Neural progenitor cell (in vitro differentiated cells): ENCODE measurements at regions not wholly inside any gene's neighbourhood (a gene's known extent, or its start where the extent isn't known, plus 50 kb on each side); places are given as distances from the start of the nearest gene placed in this dataset.

Source experiments
- DNase-seq: peaks from one replicate; pipeline ENCODE4 v3.0.0-alpha.2; 2016; ENCODE audit warnings: low spot score
- H2AFZ ChIP-seq: fragments of 200-600 bp; sonication (generic); replicated peaks from 2 replicates; pipeline ENCODE4 v1.6.1; 2016; ENCODE audit warnings: antibody characterized with exemption
- H3F3A ChIP-seq: fragments of 200-600 bp; sonication (generic); 2 replicates; pipeline ENCODE4 v1.6.1; 2016; ENCODE audit warnings: antibody characterized with exemption, low read depth
- H3K27ac ChIP-seq: fragments of 200-600 bp; sonication (generic); 2 replicates; pipeline ENCODE4 v1.5.1; 2016; ENCODE audit warnings: mild to moderate bottlenecking
- H3K27me3 ChIP-seq: fragments of 200-600 bp; sonication (generic); 2 replicates; pipeline ENCODE4 v1.6.1; 2016; ENCODE audit warnings: mild to moderate bottlenecking, moderate library complexity
- H3K36me3 ChIP-seq: fragments of 200-600 bp; sonication (generic); 2 replicates; pipeline ENCODE4 v1.5.1; 2016
- H3K4me1 ChIP-seq: fragments of 200-600 bp; sonication (generic); 2 replicates; pipeline ENCODE4 v1.6.1; 2016; ENCODE audit warnings: mixed run types
- H3K4me2 ChIP-seq: fragments of 200-600 bp; sonication (generic); 2 replicates; pipeline ENCODE4 v1.6.1; 2016
- H3K4me3 ChIP-seq: fragments of 200-600 bp; sonication (generic); 2 replicates; pipeline ENCODE4 v1.5.1; 2016
- H3K79me2 ChIP-seq: fragments of 200-600 bp; sonication (generic); 2 replicates; pipeline ENCODE4 v1.6.1; 2016; ENCODE audit warnings: low read depth
- H3K9ac ChIP-seq: fragments of 200-600 bp; sonication (generic); 2 replicates; pipeline ENCODE4 v1.6.1; 2016
- H3K9me3 ChIP-seq: fragments of 200-600 bp; sonication (generic); 2 replicates; pipeline ENCODE4 v1.5.1; 2016; ENCODE audit warnings: low read depth
- H4K20me1 ChIP-seq: fragments of 200-600 bp; sonication (generic); 2 replicates; pipeline ENCODE4 v1.6.1; 2016; ENCODE audit warnings: low read depth
- H3K27ac Mint-ChIP-seq: 3 replicates; pipeline ENCODE4 v1.8.0; 2021; ENCODE audit warnings: mixed read lengths
- H3K27me3 Mint-ChIP-seq: 2 replicates; pipeline ENCODE4 v1.8.0; 2022; ENCODE audit warnings: low read depth, mild to moderate bottlenecking, inconsistent platforms, moderate library complexity, mixed read lengths; ENCODE audit not compliant: insufficient read depth
- H3K36me3 Mint-ChIP-seq: 3 replicates; pipeline ENCODE4 v1.8.0; 2021; ENCODE audit warnings: mixed read lengths
- H3K4me1 Mint-ChIP-seq: 3 replicates; pipeline ENCODE4 v1.8.0; 2021; ENCODE audit warnings: mixed read lengths
- H3K4me3 Mint-ChIP-seq: 3 replicates; pipeline ENCODE4 v1.8.0; 2021; ENCODE audit warnings: mild to moderate bottlenecking, moderate library complexity, mixed read lengths
- H3K9me3 Mint-ChIP-seq: 3 replicates; pipeline ENCODE4 v1.8.0; 2020; ENCODE audit warnings: mixed read lengths
- EZH2 ChIP-seq: fragments of 200-600 bp; sonication (generic); IDR thresholded peaks from 2 replicates; pipeline ENCODE4 v1.6.1; 2017; ENCODE audit warnings: antibody characterized with exemption, mild to moderate bottlenecking, moderate library complexity
- EZH2phosphoT487 ChIP-seq: fragments of 200-600 bp; sonication (generic); IDR thresholded peaks from 2 replicates; pipeline ENCODE4 v1.6.1; 2017; ENCODE audit warnings: antibody characterized with exemption
- TF ChIP-seq, protein P1 (sequence below): fragments of 200-600 bp; sonication (generic); IDR thresholded peaks from 2 replicates; pipeline ENCODE4 v1.5.1; 2017; ENCODE audit warnings: antibody characterized with exemption, mild to moderate bottlenecking

DNA sequence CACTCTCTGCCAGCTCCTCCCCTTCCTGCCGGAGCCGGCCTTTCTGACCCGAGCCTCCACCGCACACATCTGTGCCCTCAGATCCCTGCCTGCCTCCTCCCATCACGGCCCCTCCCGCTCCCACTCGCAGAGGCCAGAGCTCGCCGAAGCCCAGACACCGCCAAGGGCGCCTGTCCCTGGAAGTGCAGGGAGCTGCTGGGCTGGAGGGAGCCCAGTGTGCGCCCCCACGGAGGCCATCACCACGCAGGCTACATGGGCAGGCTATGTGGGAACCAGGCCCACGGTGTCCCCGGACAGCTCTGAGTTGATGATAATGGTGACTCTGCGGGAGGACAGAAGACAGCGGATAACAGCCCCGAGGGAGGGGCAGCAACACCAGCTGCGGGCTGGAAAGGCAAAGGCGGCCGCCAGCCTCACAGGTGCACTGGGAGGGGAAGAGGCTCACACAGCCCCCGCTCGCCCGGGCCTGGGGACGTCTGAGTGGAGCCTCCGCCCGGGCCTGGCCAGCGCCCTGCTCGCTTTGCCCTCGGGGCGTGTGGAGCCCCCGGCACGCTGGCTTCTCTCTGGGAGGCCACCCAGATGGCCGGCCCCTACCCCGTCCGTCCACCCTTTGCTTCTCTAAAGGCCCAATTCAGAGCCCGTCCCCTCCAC is 154.9 kb downstream of the DLL1 start:
- H3K27ac Mint-ChIP-seq, result no peak overlapping the region
- H3K9me3 ChIP-seq, result no peaks in the 10 kb centered on the region
- peaks cover 7% of the 10 kb centered on the region for H3K4me1 ChIP-seq
- no peak overlapping the region for H3K27ac ChIP-seq
- no peaks in the 10 kb centered on the region for H3K79me2 ChIP-seq
- H3K27me3 ChIP-seq, result no peaks in the 10 kb centered on the region
- H3K4me3 Mint-ChIP-seq, result no peak overlapping the region
- no peak overlapping the region for H3K4me2 ChIP-seq
- H3K9me3 Mint-ChIP-seq, result peaks cover 21% of the 10 kb centered on the region
- H3K36me3 Mint-ChIP-seq, result peaks cover 2% of the 10 kb centered on the region
- H3F3A ChIP-seq, result no peaks in the 10 kb centered on the region
- peaks cover 13% of the 10 kb centered on the region for H3K4me1 Mint-ChIP-seq
- H4K20me1 ChIP-seq, result no peaks in the 10 kb centered on the region
- TF ChIP-seq, protein P1, sequence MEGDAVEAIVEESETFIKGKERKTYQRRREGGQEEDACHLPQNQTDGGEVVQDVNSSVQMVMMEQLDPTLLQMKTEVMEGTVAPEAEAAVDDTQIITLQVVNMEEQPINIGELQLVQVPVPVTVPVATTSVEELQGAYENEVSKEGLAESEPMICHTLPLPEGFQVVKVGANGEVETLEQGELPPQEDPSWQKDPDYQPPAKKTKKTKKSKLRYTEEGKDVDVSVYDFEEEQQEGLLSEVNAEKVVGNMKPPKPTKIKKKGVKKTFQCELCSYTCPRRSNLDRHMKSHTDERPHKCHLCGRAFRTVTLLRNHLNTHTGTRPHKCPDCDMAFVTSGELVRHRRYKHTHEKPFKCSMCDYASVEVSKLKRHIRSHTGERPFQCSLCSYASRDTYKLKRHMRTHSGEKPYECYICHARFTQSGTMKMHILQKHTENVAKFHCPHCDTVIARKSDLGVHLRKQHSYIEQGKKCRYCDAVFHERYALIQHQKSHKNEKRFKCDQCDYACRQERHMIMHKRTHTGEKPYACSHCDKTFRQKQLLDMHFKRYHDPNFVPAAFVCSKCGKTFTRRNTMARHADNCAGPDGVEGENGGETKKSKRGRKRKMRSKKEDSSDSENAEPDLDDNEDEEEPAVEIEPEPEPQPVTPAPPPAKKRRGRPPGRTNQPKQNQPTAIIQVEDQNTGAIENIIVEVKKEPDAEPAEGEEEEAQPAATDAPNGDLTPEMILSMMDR, result no peak
- TF ChIP-seq EZH2, result no peak
- no peak for TF ChIP-seq EZH2phosphoT487
- H3K9ac ChIP-seq, result no peak overlapping the region
- peaks cover 14% of the 10 kb centered on the region for H3K27me3 Mint-ChIP-seq
- H3K4me3 ChIP-seq, result no peak overlapping the region
- no peaks in the 10 kb centered on the region for H3K36me3 ChIP-seq
- DNase-seq, result no peak
- H2AFZ ChIP-seq, result no peak overlapping the region

DNA sequence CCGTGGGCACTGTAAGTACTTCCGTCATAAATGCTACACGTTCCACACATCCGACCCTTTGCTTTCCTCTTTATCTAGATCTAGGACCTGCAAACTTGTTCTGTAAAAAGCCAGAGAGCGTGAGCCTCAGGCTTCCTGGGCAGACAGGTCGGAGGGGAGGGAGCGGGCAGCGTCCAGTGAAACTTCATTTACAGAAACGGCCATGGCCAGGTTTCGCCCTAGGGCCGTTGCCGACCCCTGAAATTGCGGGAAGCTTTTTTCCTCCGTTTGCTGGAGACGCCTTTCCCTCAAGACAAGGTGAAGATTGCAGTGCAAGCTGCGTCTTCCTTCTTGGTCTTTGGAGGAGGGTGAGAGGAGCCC is 155.4 kb downstream of the DLL1 start:
- H3K9me3 ChIP-seq, result no peaks in the 10 kb centered on the region
- no peaks in the 10 kb centered on the region for H3K79me2 ChIP-seq
- H3K4me3 Mint-ChIP-seq, result peak overlapping the region; percentile 46
- peaks cover 21% of the 10 kb centered on the region for H3K9me3 Mint-ChIP-seq
- no peak overlapping the region for H3K27ac ChIP-seq
- no peaks in the 10 kb centered on the region for H3F3A ChIP-seq
- no peaks in the 10 kb centered on the region for H3K36me3 ChIP-seq
- peaks cover 13% of the 10 kb centered on the region for H3K4me1 Mint-ChIP-seq
- TF ChIP-seq, protein P1, result no peak
- TF ChIP-seq EZH2 (no peak), EZH2phosphoT487 (no peak)
- H3K27me3 ChIP-seq, result no peaks in the 10 kb centered on the region
- H4K20me1 ChIP-seq, result no peaks in the 10 kb centered on the region
- H3K4me2 ChIP-seq, result no peak overlapping the region
- no peak overlapping the region for H3K9ac ChIP-seq
- H3K27me3 Mint-ChIP-seq, result peaks cover 13% of the 10 kb centered on the region
- H3K4me3 ChIP-seq, result no peak overlapping the region
- no peak overlapping the region for H2AFZ ChIP-seq
- H3K4me1 ChIP-seq, result peaks cover 7% of the 10 kb centered on the region
- H3K36me3 Mint-ChIP-seq, result peaks cover 2% of the 10 kb centered on the region
- no peak for DNase-seq
- peak overlapping the region; percentile 50 for H3K27ac Mint-ChIP-seq

DNA sequence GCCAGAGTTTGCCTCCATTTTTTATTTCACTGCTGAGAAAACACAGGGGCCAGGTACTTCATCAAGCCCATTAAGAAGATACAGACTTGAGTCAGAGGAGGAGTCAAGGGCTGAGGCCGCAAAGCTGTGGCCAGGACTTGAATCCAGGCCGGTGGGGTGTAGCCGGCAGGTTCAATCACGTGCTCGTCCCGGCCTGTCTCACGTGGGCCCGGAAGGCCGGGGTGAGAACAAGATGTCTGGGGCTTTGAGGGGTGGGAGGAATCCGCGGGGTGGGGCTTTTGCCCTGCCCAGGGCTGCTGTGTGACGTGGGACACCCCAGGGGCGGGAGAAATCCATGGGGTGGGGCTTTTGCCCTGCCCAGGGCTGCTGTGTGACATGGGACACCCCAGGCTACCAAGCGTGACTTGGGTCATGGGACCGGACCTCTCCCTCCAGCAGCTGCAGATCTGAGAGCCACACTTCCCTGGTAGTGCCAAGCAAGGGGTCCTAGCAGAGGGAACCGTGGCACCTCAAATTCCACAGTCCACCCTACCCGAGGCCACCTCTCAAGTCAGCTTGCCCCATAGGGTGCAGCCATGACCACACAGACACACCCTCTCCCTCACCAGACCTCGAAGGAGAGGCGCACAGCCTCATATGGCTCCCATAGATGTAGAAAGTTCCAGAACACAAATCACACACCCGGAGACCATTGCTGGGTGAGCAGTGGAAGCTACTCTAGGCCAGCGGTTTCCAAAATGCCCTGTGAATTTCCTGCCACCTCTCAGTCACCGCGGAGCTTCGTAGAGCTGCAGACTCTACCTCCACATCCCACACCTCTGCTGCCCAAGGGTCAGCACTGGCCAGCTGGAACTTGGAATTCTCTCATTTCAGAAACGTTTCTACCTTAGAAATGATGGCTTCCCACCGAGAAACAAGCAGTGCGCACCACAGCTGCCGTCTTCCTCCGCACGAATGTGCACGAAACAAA is 156.1 kb downstream of the DLL1 start:
- no peak overlapping the region for H3K4me2 ChIP-seq
- H3K27ac Mint-ChIP-seq, result peak overlapping the region; percentile 50
- no peak overlapping the region for H3K27ac ChIP-seq
- no peak overlapping the region for H2AFZ ChIP-seq
- no peak overlapping the region for H3K9ac ChIP-seq
- H3K4me3 Mint-ChIP-seq, result peak overlapping the region; percentile 46
- TF ChIP-seq, protein P1, result no peak
- TF ChIP-seq EZH2phosphoT487 (no peak), EZH2 (no peak)
- no peaks in the 10 kb centered on the region for H3K9me3 ChIP-seq
- DNase-seq, result no peak
- no peak overlapping the region for H3K4me3 ChIP-seq
- peaks cover 20% of the 10 kb centered on the region for H3K9me3 Mint-ChIP-seq
- H3F3A ChIP-seq, result no peaks in the 10 kb centered on the region
- no peaks in the 10 kb centered on the region for H3K79me2 ChIP-seq
- H3K36me3 Mint-ChIP-seq, result peaks cover 1% of the 10 kb centered on the region
- H3K36me3 ChIP-seq, result no peaks in the 10 kb centered on the region
- peaks cover 13% of the 10 kb centered on the region for H3K4me1 Mint-ChIP-seq
- H3K27me3 ChIP-seq, result no peaks in the 10 kb centered on the region
- no peaks in the 10 kb centered on the region for H4K20me1 ChIP-seq
- peaks cover 13% of the 10 kb centered on the region for H3K27me3 Mint-ChIP-seq
- H3K4me1 ChIP-seq, result peaks cover 7% of the 10 kb centered on the region
